ENCODE measurements at regions not wholly inside any gene's neighbourhood (a gene's known extent, or its start where the extent isn't known, plus 50 kb on each side); places are given as distances from the start of the nearest gene placed in this dataset.
"Not testable (repeated sequence)": the region's sequence is repeated elsewhere in the genome, so short reads cannot be mapped to it uniquely, and the experiment has no call there.

GRCh38 chr19:30236587-30236986, 135.6 kb upstream of the ZNF536 start:
- no peak for DNase-seq (ENCODE audit: low read depth in 3 of 3)

- DNase-seq (ENCODE audit: low read depth in 3 of 3), result no peak
Measured at GRCh38 chr19:30237140-30237539, 135.0 kb upstream of the ZNF536 start.

- DNase-seq (ENCODE audit: low read depth in 3 of 3), result no peak
Measured at GRCh38 chr19:30240904-30241695, 131.1 kb upstream of the ZNF536 start.

- no peak for DNase-seq (ENCODE audit: low read depth in 3 of 3)
Measured at GRCh38 chr19:30244533-30244932, 127.7 kb upstream of the ZNF536 start.

GRCh38 chr19:30245401-30246039, 126.7 kb upstream of the ZNF536 start:
- no peak for DNase-seq (ENCODE audit: low read depth in 3 of 3)

- DNase-seq (ENCODE audit: low read depth in 3 of 3), result no peak
Measured at GRCh38 chr19:30249911-30250310, 122.3 kb upstream of the ZNF536 start.

GRCh38 chr19:30252214-30252613, 120.0 kb upstream of the ZNF536 start:
- DNase-seq (ENCODE audit: low read depth in 3 of 3), result no peak

- DNase-seq (ENCODE audit: low read depth in 3 of 3), result no peak
Measured at GRCh38 chr19:30253581-30253996, 118.6 kb upstream of the ZNF536 start.

- no peak for DNase-seq (ENCODE audit: low read depth in 3 of 3)
Measured at GRCh38 chr19:30254158-30254557, 118.0 kb upstream of the ZNF536 start.

GRCh38 chr19:30254789-30255188, 117.4 kb upstream of the ZNF536 start:
- DNase-seq (ENCODE audit: low read depth in 3 of 3), result no peak

- no peak for DNase-seq (ENCODE audit: low read depth in 3 of 3)
Measured at GRCh38 chr19:30255791-30256495, 116.2 kb upstream of the ZNF536 start.

- DNase-seq (ENCODE audit: low read depth in 3 of 3), result no peak
Measured at GRCh38 chr19:30256496-30256850, 115.7 kb upstream of the ZNF536 start.

- DNase-seq (ENCODE audit: low read depth in 3 of 3), result no peak
Measured at GRCh38 chr19:30263830-30264381, 108.3 kb upstream of the ZNF536 start.

- DNase-seq (ENCODE audit: low read depth in 3 of 3), result not testable (repeated sequence)
Measured at GRCh38 chr19:30265918-30266317, 106.3 kb upstream of the ZNF536 start.

GRCh38 chr19:30266687-30267086, 105.5 kb upstream of the ZNF536 start:
- DNase-seq (ENCODE audit: low read depth in 3 of 3), result no peak

GRCh38 chr19:30267332-30267731, 104.9 kb upstream of the ZNF536 start:
- DNase-seq (ENCODE audit: low read depth in 3 of 3), result no peak

- no peak for DNase-seq (ENCODE audit: low read depth in 3 of 3)
Measured at GRCh38 chr19:30268601-30269000, 103.6 kb upstream of the ZNF536 start.

- DNase-seq (ENCODE audit: low read depth in 3 of 3), result no peak
Measured at GRCh38 chr19:30269638-30270037, 102.5 kb upstream of the ZNF536 start.

GRCh38 chr19:30271816-30272215, 100.4 kb upstream of the ZNF536 start:
- no peak for DNase-seq (ENCODE audit: low read depth in 3 of 3)

- no peak for DNase-seq (ENCODE audit: low read depth in 3 of 3)
Measured at GRCh38 chr19:30272554-30272953, 99.6 kb upstream of the ZNF536 start.

- DNase-seq (ENCODE audit: low read depth in 3 of 3), result no peak
Measured at GRCh38 chr19:30273184-30273583, 99.0 kb upstream of the ZNF536 start.

- no peak for DNase-seq (ENCODE audit: low read depth in 3 of 3)
Measured at GRCh38 chr19:30274987-30275386, 97.2 kb upstream of the ZNF536 start.

Measured in stimulated activated CD4-positive, alpha-beta T cell treated with anti-CD3 and anti-CD28 coated beads, TNF-alpha, amount 100 ng/mL, for 4 hours (primary cell).